Tibial nerve (tissue), 4 donors: ENCODE measurements at regions not wholly inside any gene's neighbourhood (a gene's known extent, or its start where the extent isn't known, plus 50 kb on each side); places are given as distances from the start of the nearest gene placed in this dataset.

Experiments
- CTCF ChIP-seq, 5 experiments: fragments of 200-600 bp in 3 of 5; fragments of 450-650 bp in 2 of 5; sonication (generic) in 3 of 5; IDR thresholded peaks; one replicate each; pipeline ENCODE4 v1.5.1; 2016 to 2019; ENCODE audit warnings: antibody characterized with exemption in 5 of 5, mild to moderate bottlenecking in 3 of 5, moderate library complexity in 2 of 5
- EP300 ChIP-seq, 2 donors: sonication (generic); formaldehyde crosslinking; IDR thresholded peaks; one replicate each; pipeline ENCODE4 v1.6.1; 2017; ENCODE audit warnings: antibody characterized with exemption in 2 of 2, mild to moderate bottlenecking in 1 of 2
- POLR2A ChIP-seq, 2 donors: fragments of 450-650 bp; IDR thresholded peaks; one replicate each; pipeline ENCODE4 v1.6.1; 2017; ENCODE audit warnings: antibody characterized with exemption in 2 of 2, mild to moderate bottlenecking in 2 of 2, moderate library complexity in 2 of 2

- no peak for TF ChIP-seq POLR2A (IDR thresholded peaks at IDR 0.05)
- no peak for TF ChIP-seq CTCF (IDR thresholded peaks at IDR 0.05)
- no peak for TF ChIP-seq EP300 (IDR thresholded peaks at IDR 0.05)
Measured at GRCh38 chr6:6884193-6884627, 223.6 kb upstream of the RREB1 start.
